Kidney (tissue), 13 donors: ENCODE measurements at regions not wholly inside any gene's neighbourhood (a gene's known extent, or its start where the extent isn't known, plus 50 kb on each side); places are given as distances from the start of the nearest gene placed in this dataset.
A peak's percentile ranks its signal among the peaks of the same experiment; 100 is the strongest.

Source experiments
- DNase-seq, 5 donors: peaks; one replicate each; pipeline ENCODE4 v3.0.0-alpha.2; 2013 to 2020
- FAIRE-seq: peaks from 2 replicates; lab custom pipeline; 2012; peaks lifted over from hg19 to GRCh38; lab: Jason Lieb, UNC
- H3K27ac ChIP-seq, 2 donors: one replicate each; pipeline ENCODE4 v1.7.0; 2013; ENCODE audit warnings: low read depth in 2 of 2, low read length in 2 of 2, inconsistent platforms in 1 of 2
- H3K27me3 ChIP-seq: one replicate; pipeline ENCODE4 v1.7.1; 2013; ENCODE audit warnings: low read length, inconsistent platforms; ENCODE audit not compliant: control insufficient read depth, insufficient read depth
- H3K36me3 ChIP-seq, 3 donors: one replicate each; pipeline versions ENCODE4 v1.7.0 to v1.7.1; 2013; ENCODE audit warnings: low read length in 3 of 3, control low read depth in 1 of 3, inconsistent platforms in 1 of 3; ENCODE audit not compliant: insufficient read depth in 3 of 3, control insufficient read depth in 2 of 3
- H3K4me1 ChIP-seq, 3 donors: one replicate each; pipeline versions ENCODE4 v1.7.0 to v1.7.1; 2013; ENCODE audit warnings: low read length in 3 of 3, inconsistent platforms in 1 of 3, low read depth in 1 of 3; ENCODE audit not compliant: control insufficient read depth in 2 of 3, insufficient read depth in 2 of 3
- H3K4me3 ChIP-seq, 3 donors: one replicate each; pipeline versions ENCODE4 v1.7.0 to v1.8.1; 2013; ENCODE audit warnings: low read length in 3 of 3, control low read depth in 1 of 3, inconsistent platforms in 1 of 3
- H3K9ac ChIP-seq, 3 donors: one replicate each; pipeline versions ENCODE4 v1.7.0 to v1.7.1; 2013; ENCODE audit warnings: low read length in 3 of 3, control low read depth in 1 of 3, inconsistent platforms in 1 of 3
- H3K9me3 ChIP-seq, 3 donors: one replicate each; pipeline versions ENCODE4 v1.7.0 to v1.7.1; 2013; ENCODE audit warnings: low read length in 3 of 3, control low read depth in 1 of 3, inconsistent platforms in 1 of 3; ENCODE audit not compliant: control insufficient read depth in 2 of 3, insufficient read depth in 1 of 3
- intact Hi-C: fragments of 100-400 bp; cut with DNase I; formaldehyde crosslinking; loops from one replicate; pipeline ENCODE4 v1.11.1; 2022
- TF ChIP-seq, protein P1 (sequence below): IDR thresholded peaks from 3 replicates; pipeline ENCODE4 v1.5.1; 2012; ENCODE audit warnings: mild to moderate bottlenecking, moderate library complexity, borderline replicate concordance; ENCODE audit not compliant: insufficient read depth; ENCODE audit errors: extremely low read depth
- donor health status: control.
- donor health status: control.
- donor health status: control.
- donor health status: control.
- donor health status: control.
- donor health status: DM: yes; HTN: yes; CAD: no.
- donor health status: Normal renal cell carcinoma (clear cell type).

DNA sequence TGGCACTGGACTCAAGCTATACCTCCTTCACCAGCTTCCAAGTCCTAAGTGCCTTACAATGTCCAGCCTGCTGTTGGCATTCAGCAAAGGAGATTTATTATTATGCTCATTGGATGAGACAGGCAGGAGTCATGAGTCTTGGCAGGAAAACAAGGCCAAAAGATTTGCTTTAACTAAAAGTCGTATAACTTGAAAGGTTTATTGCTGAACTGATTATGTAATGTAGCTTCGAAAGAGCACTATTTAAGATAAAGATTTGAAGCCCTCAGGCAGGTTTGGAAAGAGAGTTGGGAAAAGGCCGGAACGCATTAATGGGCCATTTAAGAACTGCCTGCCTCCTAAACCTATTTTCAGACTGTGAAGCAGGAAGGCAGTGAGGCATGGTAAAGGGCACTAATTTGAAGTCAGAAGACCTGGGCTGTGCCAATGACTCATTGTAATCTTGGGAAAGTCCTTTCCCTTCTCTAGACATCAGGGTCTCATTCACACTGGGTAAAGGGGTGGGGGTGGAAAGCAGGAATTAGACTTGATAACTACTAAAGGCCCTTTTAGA, 280.5 kb upstream of the EDA2R start:
- no peaks in the 10 kb centered on the region for H3K9me3 ChIP-seq
- FAIRE-seq = no peak
- TF ChIP-seq, protein P1, sequence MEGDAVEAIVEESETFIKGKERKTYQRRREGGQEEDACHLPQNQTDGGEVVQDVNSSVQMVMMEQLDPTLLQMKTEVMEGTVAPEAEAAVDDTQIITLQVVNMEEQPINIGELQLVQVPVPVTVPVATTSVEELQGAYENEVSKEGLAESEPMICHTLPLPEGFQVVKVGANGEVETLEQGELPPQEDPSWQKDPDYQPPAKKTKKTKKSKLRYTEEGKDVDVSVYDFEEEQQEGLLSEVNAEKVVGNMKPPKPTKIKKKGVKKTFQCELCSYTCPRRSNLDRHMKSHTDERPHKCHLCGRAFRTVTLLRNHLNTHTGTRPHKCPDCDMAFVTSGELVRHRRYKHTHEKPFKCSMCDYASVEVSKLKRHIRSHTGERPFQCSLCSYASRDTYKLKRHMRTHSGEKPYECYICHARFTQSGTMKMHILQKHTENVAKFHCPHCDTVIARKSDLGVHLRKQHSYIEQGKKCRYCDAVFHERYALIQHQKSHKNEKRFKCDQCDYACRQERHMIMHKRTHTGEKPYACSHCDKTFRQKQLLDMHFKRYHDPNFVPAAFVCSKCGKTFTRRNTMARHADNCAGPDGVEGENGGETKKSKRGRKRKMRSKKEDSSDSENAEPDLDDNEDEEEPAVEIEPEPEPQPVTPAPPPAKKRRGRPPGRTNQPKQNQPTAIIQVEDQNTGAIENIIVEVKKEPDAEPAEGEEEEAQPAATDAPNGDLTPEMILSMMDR = no peak
- peak in 2 of 5 donors; percentile 45 to 58 for DNase-seq
- H3K9ac ChIP-seq = no peak overlapping the region
- H3K27me3 ChIP-seq = no peaks in the 10 kb centered on the region
- H3K27ac ChIP-seq = no peak overlapping the region
- H3K4me3 ChIP-seq = no peak overlapping the region
- intact Hi-C loops = no loop called here
- H3K36me3 ChIP-seq = no peaks in the 10 kb centered on the region
- no peaks in the 10 kb centered on the region for H3K4me1 ChIP-seq

DNA sequence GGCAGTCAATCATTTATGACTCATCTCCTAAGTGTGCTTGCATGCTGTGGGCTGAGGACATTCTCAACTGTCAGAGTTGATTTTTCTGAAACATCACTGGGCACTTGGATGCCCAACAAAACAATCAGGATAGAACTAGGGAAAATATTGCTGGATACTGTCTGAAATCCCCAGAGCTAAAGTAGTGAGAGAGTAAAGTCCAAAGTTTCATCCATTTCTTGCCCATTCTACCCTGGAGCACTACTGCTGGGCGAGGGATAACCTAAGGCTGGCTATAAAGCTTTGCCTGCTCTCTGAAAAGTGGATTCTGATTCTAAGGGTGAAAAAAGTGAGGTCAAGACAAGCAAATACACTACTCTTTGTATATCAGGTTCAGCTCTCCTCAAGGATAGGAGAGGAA, 279.6 kb upstream of the EDA2R start:
- H3K36me3 ChIP-seq = no peaks in the 10 kb centered on the region
- H3K27ac ChIP-seq = no peak overlapping the region
- FAIRE-seq (no peak), DNase-seq (no peak)
- intact Hi-C loops = no loop called here
- H3K4me3 ChIP-seq = no peak overlapping the region
- H3K4me1 ChIP-seq = no peaks in the 10 kb centered on the region
- H3K27me3 ChIP-seq = no peaks in the 10 kb centered on the region
- TF ChIP-seq, protein P1 = no peak
- no peak overlapping the region for H3K9ac ChIP-seq
- H3K9me3 ChIP-seq = no peaks in the 10 kb centered on the region

DNA sequence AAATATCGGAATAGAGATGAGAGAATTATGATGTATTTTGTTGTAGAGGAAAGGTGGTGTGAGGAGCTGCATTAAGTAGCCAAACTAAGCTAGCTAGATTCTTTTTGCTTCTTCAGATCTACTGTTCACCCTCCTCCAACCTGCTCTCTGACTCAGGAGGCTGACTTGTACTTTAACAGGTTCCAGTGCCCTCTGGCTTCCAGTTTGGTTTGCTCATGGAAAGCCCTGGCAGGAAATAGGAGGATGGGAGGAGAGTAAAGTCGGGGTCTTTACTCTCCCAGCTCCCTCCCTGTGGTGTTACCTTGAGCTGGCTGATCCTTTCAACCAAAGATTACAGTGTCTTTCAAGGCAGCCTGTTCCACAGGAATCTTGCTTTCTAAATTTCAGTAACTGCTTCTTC, 277.0 kb upstream of the EDA2R start:
- Histone ChIP-seq H3K9me3 (no peaks in the 10 kb centered on the region), H3K27ac (no peak overlapping the region), H3K36me3 (no peaks in the 10 kb centered on the region), H3K9ac (no peak overlapping the region), H3K4me3 (no peak overlapping the region), H3K27me3 (no peaks in the 10 kb centered on the region), H3K4me1 (no peaks in the 10 kb centered on the region)
- FAIRE-seq = no peak
- DNase-seq = no peak
- TF ChIP-seq, protein P1 = no peak
- intact Hi-C loops = no loop called here

DNA sequence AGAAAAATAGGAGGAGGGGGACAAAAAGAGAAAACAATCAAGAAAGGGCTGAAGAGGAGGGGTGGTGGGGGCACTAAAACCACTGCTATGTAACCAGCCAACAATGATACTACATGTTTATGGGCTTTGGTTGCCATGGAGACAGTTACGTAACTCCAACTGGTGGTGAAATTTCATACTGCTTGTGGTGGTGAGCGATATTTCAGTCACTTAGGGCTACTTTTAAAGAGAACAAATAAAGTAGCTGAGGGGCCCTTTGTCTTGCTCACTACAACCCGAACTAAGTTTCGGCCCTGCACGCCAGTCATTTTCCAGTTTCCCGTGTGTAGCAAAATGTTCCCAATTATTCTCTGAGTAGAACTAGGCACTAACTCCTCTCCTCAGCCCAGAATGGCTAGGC, 275.2 kb upstream of the EDA2R start:
- DNase-seq (peak in 4 of 5 donors; percentile 37 to 86 (median 68)), FAIRE-seq (no peak)
- H3K4me3 ChIP-seq = no peak overlapping the region
- intact Hi-C loops = no loop called here
- H3K9ac ChIP-seq = no peak overlapping the region
- TF ChIP-seq, protein P1 = no peak
- no peaks in the 10 kb centered on the region for H3K9me3 ChIP-seq
- H3K36me3 ChIP-seq = no peaks in the 10 kb centered on the region
- H3K4me1 ChIP-seq = no peaks in the 10 kb centered on the region
- H3K27me3 ChIP-seq = no peaks in the 10 kb centered on the region
- H3K27ac ChIP-seq = no peak overlapping the region
